Endothelial cell of umbilical vein (primary cell): ENCODE measurements at regions not wholly inside any gene's neighbourhood (a gene's known extent, or its start where the extent isn't known, plus 50 kb on each side); places are given as distances from the start of the nearest gene placed in this dataset.

Source experiments
- BruUV-seq: library from RNA; stranded (reverse); fragments of 400-500 nt; replicated peaks from 2 replicates; lab custom pipeline; 2021; lab: Mats Ljungman, UMichigan
- CTCF ChIA-PET: fragments of 300-600, 350-600 bp; sonication (Branson Sonifier 250); formaldehyde crosslinking; loops from one replicate; lab custom pipeline; 2021; ENCODE audit warnings: antibody characterized with exemption, inconsistent platforms; lab: Charles Lee
- POLR2A ChIA-PET: fragments of 300-600, 350-600 bp; sonication (Branson Sonifier 250); formaldehyde crosslinking; loops from one replicate; lab custom pipeline; 2021; ENCODE audit warnings: antibody characterized with exemption, inconsistent platforms; lab: Charles Lee
- DNase-seq: peaks from one replicate; pipeline ENCODE4 v3.0.0-alpha.2; 2011; ENCODE audit warnings: low read depth, low spot score
- FAIRE-seq: peaks from 2 replicates; lab custom pipeline; 2011; peaks lifted over from hg19 to GRCh38; lab: Jason Lieb, UNC
- H2AFZ ChIP-seq: 2 replicates; pipeline ENCODE4 v1.6.0; 2012; ENCODE audit warnings: low read depth, low read length, control low read depth, inconsistent platforms
- H3K27ac ChIP-seq: 2 replicates; pipeline ENCODE4 v1.5.1; 2011; ENCODE audit warnings: low read depth, mild to moderate bottlenecking, control low read depth, low read length, moderate library complexity; ENCODE audit not compliant: insufficient read depth
- H3K27me3 ChIP-seq, 2 experiments: 2 replicates each; pipeline versions ENCODE4 v1.6.0 to v1.6.1; 2011; ENCODE audit warnings: low read length in 2 of 2, mixed read lengths in 1 of 2; ENCODE audit not compliant: control insufficient read depth in 2 of 2, insufficient read depth in 2 of 2
- H3K36me3 ChIP-seq, 2 experiments: 2 replicates in 1 of 2; 3 replicates in 1 of 2; pipeline ENCODE4 v1.5.1; 2011; ENCODE audit warnings: low read length in 2 of 2, mild to moderate bottlenecking in 1 of 2, moderate library complexity in 1 of 2; ENCODE audit not compliant: control insufficient read depth in 2 of 2, insufficient read depth in 2 of 2; ENCODE audit errors: extremely low read depth in 1 of 2
- H3K4me1 ChIP-seq: 3 replicates; pipeline ENCODE4 v1.5.1; 2011; ENCODE audit warnings: mild to moderate bottlenecking, low read length; ENCODE audit not compliant: control insufficient read depth, insufficient read depth; ENCODE audit errors: extremely low read depth
- H3K4me2 ChIP-seq: 2 replicates; pipeline ENCODE4 v1.6.1; 2011; ENCODE audit warnings: low read length, control low read depth, mixed read lengths; ENCODE audit not compliant: insufficient read depth
- H3K4me3 ChIP-seq, 3 experiments: fragments of 200-600 bp in 1 of 3; sonication (generic), shearing (Covaris generic) in 1 of 3; replicated peaks in 1 of 3; 2 replicates each; pipeline ENCODE4 v1.5.1; 2011 to 2016; ENCODE audit warnings: control low read depth in 3 of 3, low read length in 3 of 3, mild to moderate bottlenecking in 2 of 3, inconsistent platforms in 1 of 3, low read depth in 1 of 3, moderate library complexity in 1 of 3; ENCODE audit not compliant: insufficient read depth in 1 of 3
- H3K79me2 ChIP-seq: 2 replicates; pipeline ENCODE4 v1.6.0; 2012; ENCODE audit warnings: low read length, inconsistent platforms; ENCODE audit not compliant: control insufficient read depth, insufficient read depth
- H3K9ac ChIP-seq: replicated peaks from 2 replicates; pipeline ENCODE3; 2011; ENCODE audit warnings: low read length, control low read depth; ENCODE audit not compliant: insufficient read depth; ENCODE audit errors: extremely low read depth
- H3K9me1 ChIP-seq: replicated peaks from 3 replicates; pipeline ENCODE4 v1.6.0; 2011; ENCODE audit warnings: mild to moderate bottlenecking, low read length; ENCODE audit not compliant: control insufficient read depth, insufficient read depth; ENCODE audit errors: extremely low read depth
- H3K9me3 ChIP-seq: replicated peaks from 2 replicates; pipeline ENCODE4 v1.5.1; 2012; ENCODE audit warnings: low read length, inconsistent platforms; ENCODE audit not compliant: control insufficient read depth, insufficient read depth
- H4K20me1 ChIP-seq: replicated peaks from 2 replicates; pipeline ENCODE3; 2011; ENCODE audit warnings: mild to moderate bottlenecking, low read length; ENCODE audit not compliant: control insufficient read depth, insufficient read depth; ENCODE audit errors: extremely low read depth
- CTCF ChIP-seq, 2 donors: IDR thresholded peaks; 1 replicate in 1 of 2; 2 replicates in 1 of 2; pipeline ENCODE4 v1.5.1; 2011; ENCODE audit warnings: low read length in 2 of 2, mild to moderate bottlenecking in 2 of 2, moderate library complexity in 2 of 2, control low read depth in 1 of 2, inconsistent platforms in 1 of 2, low read depth in 1 of 2; ENCODE audit not compliant: insufficient read depth in 1 of 2; ENCODE audit errors: extremely low read depth in 1 of 2
- EZH2 ChIP-seq: IDR thresholded peaks from 2 replicates; pipeline ENCODE4 v1.6.1; 2012; ENCODE audit warnings: borderline replicate concordance, low read depth, mild to moderate bottlenecking, moderate library complexity, low read length, inconsistent platforms; ENCODE audit not compliant: severe bottlenecking
- FOS ChIP-seq: IDR thresholded peaks from 2 replicates; pipeline ENCODE4 v1.6.1; 2011; ENCODE audit warnings: mild to moderate bottlenecking, low read length, moderate library complexity, borderline replicate concordance; ENCODE audit not compliant: insufficient read depth
- GATA2 ChIP-seq: IDR thresholded peaks from 2 replicates; pipeline ENCODE4 v1.7.0; 2011; ENCODE audit warnings: low read depth, mild to moderate bottlenecking, moderate library complexity, mixed read lengths, low read length; ENCODE audit not compliant: insufficient read length, insufficient read depth
- JUN ChIP-seq: IDR thresholded peaks from 2 replicates; pipeline ENCODE4 v1.6.1; 2011; ENCODE audit warnings: borderline replicate concordance, low read depth; ENCODE audit not compliant: insufficient read length, insufficient read depth
- MAX ChIP-seq: IDR thresholded peaks from 2 replicates; pipeline ENCODE4 v1.6.1; 2011; ENCODE audit not compliant: insufficient read depth, insufficient read length
- MYC ChIP-seq: IDR thresholded peaks from one replicate; pipeline ENCODE4 v1.6.1; 2011; ENCODE audit warnings: mild to moderate bottlenecking, low read depth, low read length
- POLR2A ChIP-seq: IDR thresholded peaks from 2 replicates; pipeline ENCODE4 v1.6.1; 2012; ENCODE audit warnings: low read depth, mild to moderate bottlenecking, control low read depth, low read length
- POLR2AphosphoS5 ChIP-seq: IDR thresholded peaks from 2 replicates; pipeline ENCODE4 v1.6.1; 2012; ENCODE audit warnings: low read depth, mild to moderate bottlenecking, control low read depth, low read length, moderate library complexity; ENCODE audit not compliant: insufficient read depth
- dilution Hi-C: fragments of 300-500 bp; cut with MboI; formaldehyde crosslinking; loops from one replicate; pipeline ENCODE4 v1.15.0; 2019; ENCODE audit warnings: low sequenced_read_pairs; ENCODE audit not compliant: extremely low pct_ligation_motif_present
- intact Hi-C: fragments of 100-400 bp; cut with micrococcal nuclease; formaldehyde crosslinking; loops from one replicate; pipeline ENCODE4 v1.10.0; 2022

- ChIA-PET CTCF (interaction anchor here (1.2 kb wide), 1 partner anchor 35 kb away, joined by 3 read pairs; no protein-coding TSS in a partner anchor), POLR2A (no interaction called here)
- no peak overlapping the region for H3K27ac ChIP-seq
- no peak for TF ChIP-seq MAX
- TF ChIP-seq POLR2AphosphoS5, result no peak
- TF ChIP-seq JUN, result no peak
- TF ChIP-seq CTCF (IDR thresholded peaks at IDR 0.05; ENCODE audit: extremely low read depth in 1 of 2, insufficient read depth in 1 of 2, low read depth in 1 of 2, low read length in 2 of 2), result no peak
- TF ChIP-seq MYC, result no peak
- TF ChIP-seq POLR2A, result no peak
- no peak for TF ChIP-seq GATA2
- TF ChIP-seq EZH2, result no peak
- TF ChIP-seq FOS, result no peak
- no peak overlapping the region for H3K4me2 ChIP-seq
- DNase-seq (no peak), FAIRE-seq (no peak)
- H3K4me1 ChIP-seq, result no peaks in the 10 kb centered on the region
- no peaks in the 10 kb centered on the region for H3K79me2 ChIP-seq
- no TSS peak for BruUV-seq
- H3K9me1 ChIP-seq, result no peaks in the 10 kb centered on the region
- intact Hi-C loops (no loop called here), dilution Hi-C loops (no loop called here)
- H3K4me3 ChIP-seq, result no peak overlapping the region
- no peaks in the 10 kb centered on the region for H3K9me3 ChIP-seq
- no peaks in the 10 kb centered on the region for H4K20me1 ChIP-seq
- H2AFZ ChIP-seq, result no peak overlapping the region
- H3K27me3 ChIP-seq, result no peaks in the 10 kb centered on the region
- H3K36me3 ChIP-seq, result no peaks in the 10 kb centered on the region
- no peak overlapping the region for H3K9ac ChIP-seq
Observed at GRCh38 chr2:144259332-144259731, 260.6 kb downstream of the ZEB2 start.
